GM18519 (cell line): ENCODE measurements at regions not wholly inside any gene's neighbourhood (a gene's known extent, or its start where the extent isn't known, plus 50 kb on each side); places are given as distances from the start of the nearest gene placed in this dataset.
"Not testable (repeated sequence)": the region's sequence is repeated elsewhere in the genome, so short reads cannot be mapped to it uniquely, and the experiment has no call there.

Source experiments
- ATAC-seq: cut with Tn5 transposase; IDR thresholded peaks from one replicate; pipeline ENCODE4 v1.9.1; 2021; ENCODE audit warnings: mild to moderate bottlenecking, moderate library complexity; ENCODE audit not compliant: unreplicated experiment, low FRiP score

DNA sequence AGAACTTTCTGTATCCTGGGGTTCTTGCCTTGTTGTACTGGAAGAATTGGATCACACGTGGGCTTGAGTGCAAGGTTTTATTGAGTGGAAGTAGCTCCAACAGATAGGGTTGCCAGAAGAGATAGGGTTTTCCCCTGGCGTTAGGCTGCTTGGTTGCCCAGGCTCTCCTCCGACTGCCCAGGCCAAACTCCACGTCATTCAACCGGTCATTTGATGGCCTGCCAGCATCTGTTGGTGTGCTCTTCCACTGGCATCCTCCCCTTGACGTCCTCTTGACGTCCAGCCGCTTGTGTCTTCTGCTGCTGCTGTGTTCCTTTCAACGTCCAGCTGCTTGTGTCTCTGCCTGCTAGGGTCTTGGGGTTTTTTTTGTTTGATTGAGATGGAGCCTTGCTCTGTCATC, 111.2 kb upstream of the XIST start:
- ATAC-seq: no peak

DNA sequence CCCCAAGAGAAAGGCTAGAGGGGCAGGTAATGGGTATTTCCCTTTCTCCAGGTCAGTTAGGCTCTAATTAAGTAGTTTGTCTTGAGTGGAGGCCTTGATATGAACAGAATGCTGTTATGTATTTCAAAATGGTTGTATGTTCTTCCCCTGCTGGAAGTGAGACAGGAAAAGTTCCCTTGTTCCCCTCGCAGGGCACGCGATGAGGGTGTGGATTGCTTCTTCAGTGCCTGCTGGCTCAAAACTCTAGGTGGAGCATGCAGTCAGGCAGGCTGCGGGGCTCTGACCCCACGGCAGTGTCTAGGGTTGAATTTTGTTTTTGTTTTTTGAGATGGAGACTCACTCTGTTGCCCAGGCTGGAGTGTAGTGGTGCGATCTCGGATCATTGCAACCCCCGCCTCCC, 110.4 kb upstream of the XIST start:
- no peak for ATAC-seq

DNA sequence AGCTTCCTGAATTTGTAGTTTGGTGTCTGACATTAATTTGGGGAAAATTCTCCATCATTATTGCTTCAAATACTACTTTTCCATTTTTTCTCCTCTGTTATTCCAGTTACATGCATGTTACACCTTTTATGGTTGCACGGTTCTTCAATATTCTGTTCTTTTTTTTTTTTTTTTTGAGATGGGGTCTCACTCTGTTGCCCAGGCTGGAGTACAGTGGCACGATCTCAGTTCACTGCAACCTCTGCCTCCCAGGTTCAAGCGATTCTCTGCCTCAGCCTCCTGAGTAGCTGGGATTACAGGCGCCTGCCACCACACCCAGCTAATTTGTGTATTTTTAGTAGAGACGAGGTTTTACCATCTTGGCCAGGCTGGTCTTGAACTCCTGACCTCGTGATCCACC, 109.4 kb upstream of the XIST start:
- not testable (repeated sequence) for ATAC-seq

DNA sequence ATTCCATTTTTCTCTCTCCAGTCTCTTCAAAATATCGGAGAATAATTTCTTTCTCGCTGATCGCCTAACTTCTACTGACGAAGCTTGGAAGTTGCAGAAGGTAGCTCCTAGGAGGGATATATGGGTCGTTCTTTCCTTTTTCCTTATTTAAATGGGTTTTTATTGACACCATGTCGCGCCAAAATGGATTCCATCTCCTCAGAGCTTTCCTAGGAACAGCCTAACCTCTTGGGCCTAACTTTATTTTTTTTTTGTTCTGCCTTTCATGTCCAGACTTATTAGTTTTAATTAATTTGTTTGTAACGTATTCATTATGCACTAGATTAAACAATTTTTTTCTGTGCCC, 92.0 kb upstream of the XIST start:
- no peak for ATAC-seq

DNA sequence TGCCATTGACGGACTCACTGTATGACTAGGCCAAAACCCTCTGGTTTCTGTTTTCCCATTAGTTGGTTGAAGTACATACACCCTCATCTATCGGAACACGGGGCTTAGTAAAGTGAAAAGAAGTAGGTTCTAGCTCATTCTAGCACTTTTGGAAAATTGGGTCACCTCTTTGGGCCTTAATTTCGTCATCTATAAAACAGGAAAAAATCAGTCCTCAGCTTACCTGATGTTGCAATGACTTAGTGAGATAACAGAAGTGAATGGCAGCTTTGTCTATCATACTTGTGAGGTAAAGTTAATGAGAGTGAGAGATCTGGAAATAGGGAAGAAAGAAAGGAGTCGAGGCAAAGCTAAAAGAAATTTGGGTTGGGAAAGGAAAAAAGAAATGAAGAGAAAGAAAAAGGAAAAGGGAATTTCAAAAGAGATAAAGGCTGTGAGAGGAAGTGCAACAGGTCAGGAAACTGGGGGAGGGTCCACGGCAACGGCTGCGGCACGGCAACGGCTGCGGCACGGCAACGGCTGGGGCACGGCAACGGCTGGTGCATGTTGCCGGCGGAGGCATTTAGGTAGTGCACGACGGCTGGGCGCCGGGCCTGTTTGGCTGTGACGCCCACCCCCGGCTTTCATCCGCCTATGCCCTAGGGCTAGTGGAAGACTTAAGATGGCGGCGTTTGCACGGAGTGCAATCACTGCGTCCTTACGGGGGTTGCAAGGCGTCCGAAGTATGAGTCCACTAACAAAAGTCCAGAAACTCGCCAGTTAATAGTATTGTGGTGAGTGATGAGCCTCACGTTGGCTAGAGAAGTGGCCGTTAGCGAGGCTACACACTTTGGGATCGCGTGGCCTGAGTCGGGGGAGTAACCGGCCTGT, 91.4 kb upstream of the XIST start:
- ATAC-seq: peak; percentile 97

DNA sequence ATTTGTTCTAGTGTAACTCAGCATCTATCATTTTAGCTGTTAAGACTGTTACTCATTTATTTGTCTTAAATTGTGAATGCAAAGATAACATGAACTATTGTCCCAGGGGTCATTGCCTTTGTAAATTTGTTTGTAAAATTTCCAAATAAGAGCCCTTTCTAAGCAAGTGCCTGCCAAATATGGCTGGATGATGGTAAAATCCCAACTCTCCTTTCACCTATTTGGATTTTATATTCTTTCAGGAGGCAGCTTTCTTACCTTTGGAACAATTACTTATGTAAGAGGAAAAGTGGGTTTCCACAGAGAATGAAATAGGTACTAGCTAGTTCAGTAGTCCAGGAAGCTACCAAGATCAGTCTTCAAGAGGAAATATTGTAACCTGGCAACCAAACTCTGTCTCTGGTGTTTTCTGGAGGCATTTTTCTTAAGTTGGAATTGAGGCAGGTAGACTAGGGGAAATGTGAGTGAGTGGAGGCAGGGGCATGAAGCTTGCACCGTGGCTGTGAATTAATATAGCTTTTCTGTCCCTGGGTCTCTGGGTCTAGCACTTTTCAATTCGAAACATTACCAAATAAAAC, 88.5 kb upstream of the XIST start:
- no peak for ATAC-seq

DNA sequence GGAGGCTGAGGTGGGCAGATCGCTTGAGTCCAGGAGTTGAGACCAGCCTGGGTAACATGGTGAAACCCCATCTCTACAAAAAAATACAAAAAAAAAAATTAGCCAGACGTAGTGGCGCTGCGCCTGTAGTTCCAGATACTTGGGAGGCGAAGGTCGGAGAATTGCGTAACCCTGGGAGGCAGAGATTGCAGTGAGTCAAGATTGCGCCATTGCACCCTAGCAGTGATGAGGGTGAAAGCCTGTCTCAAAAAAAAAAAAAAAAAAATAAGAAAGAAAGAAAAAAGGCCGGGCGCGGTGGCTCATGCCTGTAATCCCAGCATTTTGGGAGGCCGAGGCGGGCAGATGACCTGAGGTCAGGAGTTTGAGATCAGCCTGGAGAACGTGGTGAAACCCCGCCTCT, 85.3 kb upstream of the XIST start:
- ATAC-seq: not testable (repeated sequence)

DNA sequence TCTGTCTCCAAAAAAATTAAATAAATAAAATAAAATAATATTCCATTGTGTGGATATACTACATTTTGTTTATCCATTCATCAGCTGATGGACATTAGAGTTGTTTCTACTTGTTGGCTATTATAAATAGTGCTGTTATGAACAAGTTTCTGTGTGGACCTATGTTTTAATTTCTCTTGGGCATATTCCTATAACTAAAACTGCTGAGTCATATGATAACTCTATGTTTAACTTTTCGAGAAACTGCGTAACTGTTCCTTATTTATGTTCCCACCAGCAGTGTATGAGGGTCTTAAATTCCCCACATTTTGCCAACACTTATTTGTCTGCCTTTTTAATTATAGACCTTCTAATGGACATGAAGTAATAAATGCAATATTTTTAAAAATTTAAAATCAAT, 80.0 kb upstream of the XIST start:
- no peak for ATAC-seq

DNA sequence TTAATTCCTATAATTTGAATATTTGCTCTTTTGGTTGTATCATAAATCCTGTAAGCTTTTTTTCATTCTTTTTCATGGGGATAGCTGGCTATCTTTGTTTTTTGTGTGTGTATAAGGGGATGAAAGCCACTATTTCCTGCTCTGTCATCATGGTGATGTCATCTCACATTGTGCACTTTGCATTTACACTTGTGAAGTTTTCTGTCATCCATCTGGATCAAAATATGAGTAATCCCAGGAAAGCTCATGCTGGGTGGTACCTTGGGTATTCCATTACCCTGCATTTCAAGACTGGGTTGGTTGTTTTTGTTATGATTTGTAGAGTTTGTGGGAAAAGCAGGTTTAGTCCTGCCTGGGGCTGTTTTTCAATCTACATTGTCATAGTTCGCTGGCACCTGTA, 77.8 kb upstream of the XIST start:
- no peak for ATAC-seq

DNA sequence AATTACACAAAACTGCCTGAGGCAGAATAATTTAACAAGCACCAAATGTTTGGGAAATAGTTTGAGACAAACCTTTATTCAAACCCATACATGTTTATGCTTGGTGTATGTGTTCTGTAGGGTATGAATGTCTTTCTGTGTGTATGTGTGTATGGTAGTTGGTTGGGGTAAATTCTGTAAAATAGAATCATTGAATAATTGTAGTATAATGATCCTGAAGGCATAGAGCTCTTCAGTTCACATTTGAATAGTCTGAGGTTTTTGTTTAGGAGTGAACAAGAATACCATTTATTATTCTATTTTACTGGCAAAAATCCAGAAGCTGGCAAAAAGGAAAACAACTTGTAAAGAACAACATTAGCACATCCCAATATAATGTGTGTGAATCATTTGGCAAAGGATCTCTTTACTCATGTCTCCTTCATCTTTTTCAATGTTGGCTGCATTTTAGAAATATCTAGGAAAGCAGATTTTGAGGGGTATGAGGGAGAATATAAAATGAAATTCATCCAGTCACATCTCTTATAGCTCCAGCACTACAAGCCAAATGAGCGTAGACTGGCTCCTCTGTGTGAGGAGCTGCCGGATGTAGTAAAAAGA, 70.4 kb upstream of the XIST start:
- no peak for ATAC-seq

DNA sequence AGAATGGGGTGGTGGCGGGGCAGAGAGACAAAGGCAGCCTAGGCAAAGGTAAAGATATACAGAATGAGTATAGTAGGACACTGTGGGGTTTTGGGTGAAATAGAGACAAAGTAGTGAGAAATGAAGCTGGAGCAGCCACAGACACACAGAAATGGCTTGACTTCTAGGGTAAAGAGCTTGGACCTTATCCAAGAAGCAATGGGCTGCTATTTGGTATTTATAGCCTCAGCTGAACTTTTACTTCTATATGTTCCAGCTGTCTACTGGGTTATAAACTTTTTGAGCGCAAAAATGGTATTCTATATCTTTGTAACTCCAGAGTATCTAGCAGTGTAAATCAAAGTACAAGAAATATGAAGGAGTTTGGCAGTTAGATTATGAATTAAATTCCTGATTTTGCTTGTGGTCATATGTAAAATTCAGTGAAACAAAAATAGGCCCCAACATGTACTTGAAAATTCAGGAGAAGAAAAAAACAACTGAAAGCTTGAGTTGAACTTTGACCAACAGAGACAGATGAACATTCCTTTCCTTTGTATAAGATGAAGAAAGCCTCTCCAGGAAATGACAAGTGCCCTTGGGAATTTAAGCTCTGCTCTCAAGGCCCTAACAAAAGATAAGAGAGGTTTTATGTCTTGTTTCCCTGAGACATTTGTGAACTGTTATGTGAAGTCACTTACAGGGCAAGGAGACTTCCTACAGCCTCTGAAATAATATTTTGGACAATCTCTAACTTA, 64.6 kb upstream of the XIST start:
- no peak for ATAC-seq

DNA sequence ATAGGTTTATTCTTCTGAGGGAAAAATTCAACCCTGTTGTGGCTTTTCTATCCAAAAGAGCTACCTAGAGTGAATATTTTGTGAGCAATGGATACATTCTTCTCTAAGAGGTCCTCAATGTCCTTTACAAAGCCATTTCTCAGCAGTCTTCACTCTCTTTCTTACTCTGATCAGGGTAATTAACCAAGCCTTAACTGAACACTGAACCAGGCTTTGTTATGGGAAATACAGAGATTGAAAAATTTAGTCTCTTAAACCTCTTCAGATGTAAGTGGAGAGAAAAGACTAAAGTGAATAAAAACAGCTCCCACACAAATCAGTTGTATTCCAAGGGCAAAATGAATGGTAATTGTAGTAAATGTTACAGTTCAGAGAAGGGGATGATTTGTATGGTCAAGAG, 64.0 kb upstream of the XIST start:
- no peak for ATAC-seq

DNA sequence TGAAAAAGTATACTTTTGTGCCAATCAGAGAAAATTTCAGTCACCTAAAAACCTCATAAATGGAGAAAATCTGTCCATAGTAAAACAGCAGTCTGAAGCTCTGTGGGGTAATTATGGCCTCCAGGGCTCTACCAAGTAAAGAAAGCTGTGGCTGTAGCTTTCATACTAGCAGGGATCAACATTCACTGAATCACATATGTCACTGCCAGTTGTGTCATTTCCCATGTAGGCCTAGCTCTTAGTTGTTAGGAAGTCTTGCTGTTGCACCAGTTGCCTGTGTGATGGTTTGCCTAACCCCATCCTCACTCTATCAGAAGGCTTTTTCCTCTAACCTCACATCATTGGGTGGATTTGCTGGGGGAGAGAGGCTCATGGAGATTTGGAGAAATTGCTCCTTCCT, 62.3 kb upstream of the XIST start:
- ATAC-seq: not testable (repeated sequence)

DNA sequence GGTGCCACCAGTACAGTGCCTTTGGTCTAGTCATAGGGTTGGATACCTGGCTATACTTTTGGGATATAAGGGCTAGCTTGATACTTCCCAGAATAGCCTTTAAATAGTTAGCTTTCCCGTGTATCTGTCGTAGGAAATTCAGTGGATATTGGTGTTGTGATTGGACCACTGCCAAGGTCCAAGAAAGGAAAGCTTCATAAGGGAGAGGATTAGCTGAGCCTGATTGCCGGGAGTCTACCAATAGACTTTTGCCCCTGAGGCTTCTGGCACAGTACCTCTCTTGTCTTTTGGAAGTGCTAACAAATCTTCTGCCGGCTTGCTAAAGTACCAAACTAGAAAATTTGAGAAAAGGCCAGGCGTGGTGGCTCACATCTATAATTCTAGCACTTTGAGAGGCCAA, 61.1 kb upstream of the XIST start:
- no peak for ATAC-seq

DNA sequence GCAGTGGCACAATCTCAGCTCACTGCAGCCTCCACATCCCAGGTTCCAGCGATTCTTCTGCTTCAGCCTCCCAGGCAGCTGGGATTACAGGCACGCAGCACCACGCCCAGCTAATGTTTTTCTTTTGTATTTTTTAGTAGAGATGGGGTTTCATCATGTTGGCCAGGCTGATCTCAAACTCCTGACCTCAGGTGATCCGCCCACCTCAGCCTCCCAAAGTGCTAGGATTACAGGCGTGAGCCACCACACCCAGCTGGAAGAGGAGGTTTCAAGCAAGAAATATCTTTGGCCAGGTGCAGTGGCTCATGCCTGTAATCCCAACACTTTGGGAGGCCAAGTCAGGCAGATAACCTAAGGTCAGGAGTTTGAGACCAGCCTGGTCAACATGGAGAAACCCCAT, 59.4 kb upstream of the XIST start:
- not testable (repeated sequence) for ATAC-seq

DNA sequence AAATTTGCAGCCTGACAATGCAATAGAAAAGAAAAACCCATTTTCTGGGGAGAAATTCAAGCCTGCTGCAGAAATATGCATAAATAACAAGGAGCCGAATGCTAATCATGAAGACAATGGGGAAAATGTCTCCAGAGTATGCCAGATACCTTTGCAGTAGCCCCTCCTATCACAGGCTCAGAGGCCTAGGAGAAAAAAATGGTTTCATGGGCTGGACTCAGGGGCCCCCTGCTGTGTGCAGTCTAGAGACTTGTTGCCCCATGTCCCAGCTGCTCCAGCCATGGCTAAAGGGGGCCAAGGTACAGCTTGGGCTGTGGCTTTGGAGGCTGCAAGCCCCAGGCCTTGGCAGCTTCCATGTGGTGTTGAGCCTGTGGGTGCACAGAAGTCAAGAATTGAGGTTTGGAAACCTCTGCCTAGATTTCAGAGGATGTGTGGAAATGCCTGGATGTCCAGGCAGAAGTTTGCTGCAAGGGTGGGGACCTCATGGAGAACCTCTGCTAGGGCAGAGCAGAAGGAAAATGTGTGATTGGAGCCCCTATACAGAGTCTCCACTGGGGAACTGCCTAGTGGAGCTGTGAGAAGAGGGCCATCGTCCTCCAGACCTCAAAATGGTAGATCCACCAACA, 53.3 kb upstream of the XIST start:
- not testable (repeated sequence) for ATAC-seq

DNA sequence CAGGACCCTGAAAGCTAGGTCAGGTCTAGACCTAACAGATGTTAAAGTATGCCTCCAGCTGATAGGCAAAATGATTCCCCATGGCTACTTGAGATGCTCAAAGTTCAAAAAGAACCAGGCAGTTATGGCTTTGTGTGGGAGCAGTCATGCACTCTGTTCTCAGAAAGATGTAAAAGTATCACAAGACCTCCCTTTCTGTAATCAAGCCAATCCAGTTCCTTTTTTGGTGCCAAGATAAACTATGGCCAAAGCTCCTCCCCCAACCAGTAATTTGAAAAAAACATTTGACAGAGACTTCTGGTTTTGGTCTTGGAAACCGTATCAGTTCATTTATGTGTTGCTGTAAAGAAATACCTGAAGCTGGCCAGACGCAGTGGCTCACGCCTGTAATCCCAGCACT, 51.4 kb upstream of the XIST start:
- ATAC-seq: no peak
